HG03575 (cell line): ENCODE measurements at regions not wholly inside any gene's neighbourhood (a gene's known extent, or its start where the extent isn't known, plus 50 kb on each side); places are given as distances from the start of the nearest gene placed in this dataset.

ENCODE experiments used
- ATAC-seq: cut with Tn5 transposase; IDR thresholded peaks from one replicate; pipeline ENCODE4 v1.9.1; 2021; ENCODE audit not compliant: unreplicated experiment, insufficient number of reproducible peaks, low FRiP score; ENCODE audit errors: extremely low read depth

DNA sequence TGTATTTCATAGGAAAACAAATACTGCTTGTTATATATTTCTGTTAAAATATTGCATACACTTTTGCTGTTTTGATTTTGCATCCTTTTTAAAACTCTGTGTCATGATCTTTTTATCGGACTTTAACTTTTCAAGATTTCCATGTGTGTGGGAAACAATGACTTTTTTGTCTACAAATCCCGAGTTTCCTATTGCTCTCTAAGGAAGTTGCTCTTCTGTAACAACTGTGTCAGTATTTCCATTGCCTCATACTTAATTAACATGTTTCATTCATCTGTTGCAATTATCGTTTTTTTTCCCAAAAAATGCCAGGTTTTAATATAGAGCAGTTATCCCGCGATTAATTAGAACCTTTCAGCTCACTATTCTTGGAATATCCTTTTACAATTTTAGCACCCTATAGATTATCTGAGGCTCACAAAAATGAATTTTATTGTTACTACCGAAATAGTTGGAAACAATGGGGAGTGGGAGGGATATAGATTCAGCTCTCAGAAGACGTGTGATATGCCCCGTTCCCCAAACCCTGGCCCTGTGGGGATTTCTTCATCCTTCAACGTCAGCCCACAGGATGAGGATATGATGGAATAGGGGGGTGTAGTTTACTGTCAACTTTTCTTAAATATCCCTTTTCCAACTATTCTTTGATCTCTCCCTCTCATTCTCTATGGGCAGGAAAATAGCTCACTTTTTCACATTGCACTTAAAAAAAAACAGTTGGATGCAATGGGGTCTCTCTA lies 297.6 kb upstream of the IGFBP3 start:
- ATAC-seq: no peak

GRCh38 chr7:46215987-46216567 lies 295.0 kb upstream of the IGFBP3 start:
- ATAC-seq: no peak

DNA sequence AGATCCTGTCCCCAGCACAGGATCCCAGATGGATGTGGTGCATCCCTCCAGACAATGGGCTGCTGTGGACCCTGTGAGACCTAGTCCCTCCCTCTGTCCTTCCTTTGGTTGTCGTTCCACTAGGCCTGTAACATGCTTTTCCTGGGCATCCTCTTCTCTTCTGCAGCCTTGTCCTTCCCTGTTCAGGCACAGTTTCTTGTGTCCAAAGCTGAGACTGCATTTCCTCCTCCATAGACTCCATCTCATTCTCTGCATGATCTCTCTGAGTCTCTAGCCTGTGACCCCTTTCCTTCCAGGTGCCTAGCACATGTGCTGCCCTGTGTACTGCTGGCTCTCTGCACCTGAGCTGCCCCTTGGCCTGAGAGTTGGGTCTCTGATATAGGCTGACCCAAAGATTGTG lies 293.5 kb upstream of the IGFBP3 start:
- no peak for ATAC-seq

GRCh38 chr7:46213154-46213537 lies 292.1 kb upstream of the IGFBP3 start:
- no peak for ATAC-seq

GRCh38 chr7:46212425-46213153 lies 291.5 kb upstream of the IGFBP3 start:
- no peak for ATAC-seq

- no peak for ATAC-seq
Observed at GRCh38 chr7:46210467-46210866, 289.4 kb upstream of the IGFBP3 start.

GRCh38 chr7:46209611-46210388 lies 288.7 kb upstream of the IGFBP3 start:
- no peak for ATAC-seq

- no peak for ATAC-seq
Observed at GRCh38 chr7:46208635-46209525, 287.8 kb upstream of the IGFBP3 start.

GRCh38 chr7:46207931-46208634 lies 287.0 kb upstream of the IGFBP3 start:
- no peak for ATAC-seq

GRCh38 chr7:46206476-46207060 lies 285.5 kb upstream of the IGFBP3 start:
- ATAC-seq: no peak

DNA sequence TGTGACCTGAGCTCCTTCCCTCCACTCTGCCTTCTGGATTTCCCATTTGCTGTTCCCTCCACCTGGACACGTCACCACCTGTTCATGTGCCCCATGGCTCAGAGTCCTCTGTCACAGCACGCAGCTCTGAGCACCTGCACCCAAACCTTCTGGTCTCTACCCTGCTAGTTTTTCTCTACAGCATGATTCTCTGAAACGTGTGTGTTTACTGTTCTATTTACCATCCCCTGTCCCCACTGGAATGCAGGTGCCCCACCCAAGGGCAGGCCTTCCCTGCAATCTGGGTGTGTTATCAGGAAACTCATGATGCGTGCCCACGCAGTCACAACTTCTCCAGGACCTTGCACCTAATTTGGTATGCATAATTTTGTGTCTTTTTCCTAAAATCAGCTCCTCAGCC lies 284.4 kb upstream of the IGFBP3 start:
- ATAC-seq: no peak

DNA sequence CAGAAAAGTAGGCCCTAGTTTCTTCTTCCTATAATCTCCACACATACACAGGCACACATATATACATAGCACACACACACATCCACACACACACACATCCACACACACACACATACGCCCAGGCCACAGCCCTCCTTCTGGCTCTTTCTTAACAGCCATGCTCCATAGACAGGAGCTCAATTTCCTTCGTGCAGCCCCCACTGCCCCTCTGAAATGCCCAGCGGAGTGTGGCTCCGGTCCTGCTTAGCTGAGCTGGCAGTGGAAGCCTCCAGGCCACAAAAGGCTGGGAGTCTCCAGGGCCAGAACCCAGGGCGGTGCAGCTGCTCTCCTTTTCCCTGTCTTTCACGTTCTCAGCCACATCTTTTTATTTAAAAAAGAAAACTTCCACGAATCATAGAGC lies 282.9 kb upstream of the IGFBP3 start:
- ATAC-seq: no peak

DNA sequence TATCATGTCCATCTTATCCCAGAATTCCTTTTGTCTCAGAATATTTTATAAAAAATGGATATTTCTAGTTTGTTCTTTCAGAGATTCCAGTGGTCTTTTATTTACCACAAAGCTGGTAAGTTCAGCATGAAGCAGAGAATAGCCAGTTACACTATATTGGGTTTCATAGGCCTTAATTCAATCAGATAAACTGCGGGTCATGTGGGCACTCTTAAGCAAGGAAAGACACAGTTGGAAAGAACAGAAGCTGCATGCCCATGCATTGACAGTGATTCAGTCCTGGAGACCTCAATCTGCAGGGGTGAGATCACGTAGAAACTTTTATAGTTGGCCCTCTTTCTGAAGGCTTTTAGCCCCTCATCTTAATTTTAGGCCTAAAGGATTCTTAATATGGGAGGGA lies 281.3 kb upstream of the IGFBP3 start:
- no peak for ATAC-seq

GRCh38 chr7:46201961-46202360 lies 280.9 kb upstream of the IGFBP3 start:
- no peak for ATAC-seq

- no peak for ATAC-seq
Observed at GRCh38 chr7:46198701-46199100, 277.6 kb upstream of the IGFBP3 start.

DNA sequence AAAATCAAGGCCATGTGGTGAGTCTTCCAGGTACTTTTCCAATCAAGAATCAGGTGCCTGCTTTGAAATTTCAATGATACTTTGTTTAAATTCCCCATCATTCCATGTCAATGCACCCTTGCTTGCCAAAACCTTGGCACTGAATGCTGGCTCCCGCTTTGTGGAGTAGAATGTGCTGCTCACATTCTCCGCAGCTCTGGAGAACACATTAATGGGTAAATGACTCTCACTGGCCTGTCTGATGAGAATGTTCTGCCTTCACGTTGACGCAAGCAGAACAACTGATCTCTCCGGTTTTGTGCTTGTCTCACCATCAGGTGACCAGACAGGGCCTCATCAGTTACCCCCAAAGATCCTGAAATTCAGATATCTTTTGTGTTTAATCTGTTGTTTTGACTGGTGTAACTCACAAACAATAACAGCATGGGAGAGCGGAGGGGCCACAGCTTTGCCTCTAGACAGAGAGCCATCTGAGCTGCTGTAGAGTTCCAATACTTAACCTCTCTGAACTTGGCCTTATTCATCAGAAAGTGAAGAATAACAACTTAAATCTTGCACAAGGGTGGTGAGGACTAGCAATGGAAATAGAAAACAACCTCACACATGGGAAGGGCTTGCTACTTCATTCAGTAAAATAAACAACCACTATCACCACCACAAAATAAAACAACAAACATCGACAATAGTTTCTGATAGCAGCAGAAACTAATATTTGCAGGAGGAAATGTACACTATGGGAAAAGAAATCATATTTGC lies 276.9 kb upstream of the IGFBP3 start:
- ATAC-seq: no peak

DNA sequence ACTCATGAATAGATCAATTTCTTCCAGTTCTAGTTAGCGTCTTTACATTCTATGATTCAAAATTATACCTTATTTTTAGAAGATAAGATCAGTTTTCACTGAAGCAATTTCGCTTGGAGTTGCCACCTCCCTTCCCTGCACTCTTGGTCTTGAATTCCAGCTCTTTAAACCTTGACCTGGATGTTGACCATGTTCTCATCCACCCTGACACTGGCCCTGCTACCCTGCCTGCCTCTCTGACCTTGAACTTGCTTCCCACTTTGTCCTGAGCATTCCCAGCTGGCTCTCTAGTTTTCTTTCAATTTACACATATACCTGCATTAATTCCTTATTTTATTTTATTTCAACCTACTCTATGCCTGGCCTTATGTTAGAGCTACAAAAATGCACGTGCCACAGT lies 274.9 kb upstream of the IGFBP3 start:
- no peak for ATAC-seq
